ENCODE measurements at regions not wholly inside any gene's neighbourhood (a gene's known extent, or its start where the extent isn't known, plus 50 kb on each side); places are given as distances from the start of the nearest gene placed in this dataset.

GRCh38 chr12:97047361-97047760 lies 140.3 kb downstream of the NEDD1 start:
- Histone ChIP-seq H3K9me1 (ENCODE audit: control insufficient read depth, extremely low read depth, insufficient read depth, low read length) (no peaks in the 10 kb centered on the region), H4K20me1 (ENCODE audit: control insufficient read depth, extremely low read depth, insufficient read depth, low read length) (no peaks in the 10 kb centered on the region), H3K9me3 (ENCODE audit: control insufficient read depth, low read depth, low read length) (no peaks in the 10 kb centered on the region), H2AFZ (ENCODE audit: control insufficient read depth, low read length) (no peak overlapping the region), H3K4me2 (ENCODE audit: control insufficient read depth, extremely low read depth, insufficient read depth, low read depth, low read length) (no peak overlapping the region), H3K4me1 (ENCODE audit: control insufficient read depth, extremely low read depth, insufficient read depth, low read length) (no peaks in the 10 kb centered on the region), H3K79me2 (ENCODE audit: control insufficient read depth, insufficient read depth, low read length) (no peaks in the 10 kb centered on the region), H3K4me3 (ENCODE audit: control insufficient read depth in 2 of 3, extremely low read depth in 1 of 3, insufficient read depth in 2 of 3, low read depth in 1 of 3, low read length in 3 of 3) (no peak overlapping the region), H3K36me3 (ENCODE audit: control insufficient read depth in 2 of 2, extremely low read depth in 1 of 2, insufficient read depth in 2 of 2, low read length in 2 of 2) (no peaks in the 10 kb centered on the region), H3K27me3 (ENCODE audit: control insufficient read depth, extremely low read depth, insufficient read depth, low read length) (no peaks in the 10 kb centered on the region), H3K9ac (ENCODE audit: control insufficient read depth, extremely low read depth, insufficient read depth, low read length) (no peak overlapping the region), H3K27ac (ENCODE audit: control insufficient read depth, insufficient read depth, low read length) (no peak overlapping the region)
- dilution Hi-C loops (cut with MboI; ENCODE audit: extremely low pct_ligation_motif_present, low sequenced_read_pairs) = no loop called here
- DNase-seq (ENCODE audit: low read depth, low spot score) (no peak), FAIRE-seq (no peak)
- TF ChIP-seq EZH2 (IDR thresholded peaks at IDR 0.05; ENCODE audit: low read length) = no peak
- no peak for TF ChIP-seq CTCF (optimal IDR thresholded peaks at IDR 0.05 in 1 of 3, IDR thresholded peaks at IDR 0.05 in 1 of 3, conservative IDR thresholded peaks at IDR 0.05 in 1 of 3; ENCODE audit: extremely low read depth in 1 of 3, insufficient read depth in 2 of 3, low read length in 3 of 3)

DNA sequence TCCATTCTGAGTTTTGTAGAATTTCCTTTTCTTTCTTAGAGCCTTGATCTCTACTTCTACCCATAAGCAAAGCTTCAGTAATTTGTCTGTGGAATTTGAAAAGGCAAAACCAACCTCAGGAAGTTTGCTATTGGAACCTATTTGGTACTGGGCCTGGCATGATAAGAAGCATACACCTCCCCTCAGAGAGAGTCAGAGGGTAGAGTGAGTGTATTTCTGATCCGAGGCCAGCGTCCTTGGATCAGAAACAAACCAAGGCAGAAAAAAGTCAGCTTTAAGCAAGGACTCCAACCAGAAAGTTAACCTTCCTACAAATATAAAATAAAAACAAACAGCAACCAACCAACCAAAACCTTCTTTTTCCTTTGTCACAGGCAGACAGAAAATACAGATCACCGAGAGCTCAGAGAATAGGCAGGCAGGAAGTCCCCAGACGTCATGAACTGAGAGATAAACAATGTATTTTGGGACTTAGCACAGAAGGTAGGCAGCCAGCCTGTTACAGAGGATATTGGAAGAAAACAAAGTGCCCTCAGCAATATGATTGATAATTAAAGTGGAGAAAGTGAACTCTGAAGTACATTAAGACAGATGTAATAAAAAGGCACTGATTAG lies 141.5 kb downstream of the NEDD1 start:
- H3K4me3 ChIP-seq (ENCODE audit: control insufficient read depth in 2 of 3, extremely low read depth in 1 of 3, insufficient read depth in 2 of 3, low read depth in 1 of 3, low read length in 3 of 3) = no peak overlapping the region
- no peaks in the 10 kb centered on the region for H3K27me3 ChIP-seq (ENCODE audit: control insufficient read depth, extremely low read depth, insufficient read depth, low read length)
- no peak overlapping the region for H2AFZ ChIP-seq (ENCODE audit: control insufficient read depth, low read length)
- no peak for FAIRE-seq
- H3K9ac ChIP-seq (ENCODE audit: control insufficient read depth, extremely low read depth, insufficient read depth, low read length) = no peak overlapping the region
- no peaks in the 10 kb centered on the region for H3K9me1 ChIP-seq (ENCODE audit: control insufficient read depth, extremely low read depth, insufficient read depth, low read length)
- H3K9me3 ChIP-seq (ENCODE audit: control insufficient read depth, low read depth, low read length) = no peaks in the 10 kb centered on the region
- H3K4me2 ChIP-seq (ENCODE audit: control insufficient read depth, extremely low read depth, insufficient read depth, low read depth, low read length) = no peak overlapping the region
- no peak for DNase-seq (ENCODE audit: low read depth, low spot score)
- dilution Hi-C loops (cut with MboI; ENCODE audit: extremely low pct_ligation_motif_present, low sequenced_read_pairs) = no loop called here
- no peak for TF ChIP-seq EZH2 (IDR thresholded peaks at IDR 0.05; ENCODE audit: low read length)
- no peak for TF ChIP-seq CTCF (optimal IDR thresholded peaks at IDR 0.05 in 1 of 3, IDR thresholded peaks at IDR 0.05 in 1 of 3, conservative IDR thresholded peaks at IDR 0.05 in 1 of 3; ENCODE audit: extremely low read depth in 1 of 3, insufficient read depth in 2 of 3, low read length in 3 of 3)
- H3K79me2 ChIP-seq (ENCODE audit: control insufficient read depth, insufficient read depth, low read length) = no peaks in the 10 kb centered on the region
- H3K36me3 ChIP-seq (ENCODE audit: control insufficient read depth in 2 of 2, extremely low read depth in 1 of 2, insufficient read depth in 2 of 2, low read length in 2 of 2) = no peaks in the 10 kb centered on the region
- no peaks in the 10 kb centered on the region for H3K4me1 ChIP-seq (ENCODE audit: control insufficient read depth, extremely low read depth, insufficient read depth, low read length)
- H3K27ac ChIP-seq (ENCODE audit: control insufficient read depth, insufficient read depth, low read length) = no peak overlapping the region
- H4K20me1 ChIP-seq (ENCODE audit: control insufficient read depth, extremely low read depth, insufficient read depth, low read length) = no peaks in the 10 kb centered on the region
